ENCODE measurements at regions not wholly inside any gene's neighbourhood (a gene's known extent, or its start where the extent isn't known, plus 50 kb on each side); places are given as distances from the start of the nearest gene placed in this dataset.

DNA sequence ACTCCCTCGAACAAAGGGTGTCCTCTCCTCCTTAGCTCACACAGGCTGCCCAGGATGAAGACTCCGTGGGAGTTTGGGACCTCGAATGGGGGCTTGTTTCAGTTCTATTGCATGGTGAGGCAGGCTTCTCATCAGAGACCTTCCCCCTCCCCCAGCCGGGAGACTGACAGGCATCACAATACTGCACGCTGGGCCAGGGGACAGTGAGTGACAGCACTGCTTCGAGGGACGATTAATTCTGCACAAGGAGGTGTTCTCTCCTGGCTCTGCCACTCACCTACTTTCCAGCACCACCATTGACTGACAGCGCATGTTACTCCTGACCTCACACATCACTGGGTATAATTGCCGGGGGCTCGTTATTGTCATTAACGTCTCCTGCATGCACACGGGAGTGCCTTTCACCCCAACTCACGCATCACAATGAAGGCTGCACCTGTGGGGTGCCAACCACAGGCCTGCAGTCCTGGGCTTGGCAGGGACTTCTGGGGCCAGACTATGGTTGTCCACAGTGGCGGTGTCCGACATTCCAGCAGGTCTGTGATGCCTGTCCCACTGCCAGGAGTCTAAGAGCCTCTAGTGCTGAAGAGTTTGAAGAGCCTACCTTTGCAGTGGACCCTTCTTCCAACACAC lies 412.2 kb upstream of the TSHZ3 start:
- no peak for DNase-seq (ENCODE audit: extremely low read depth in 1 of 2, low read depth in 1 of 2)

DNA sequence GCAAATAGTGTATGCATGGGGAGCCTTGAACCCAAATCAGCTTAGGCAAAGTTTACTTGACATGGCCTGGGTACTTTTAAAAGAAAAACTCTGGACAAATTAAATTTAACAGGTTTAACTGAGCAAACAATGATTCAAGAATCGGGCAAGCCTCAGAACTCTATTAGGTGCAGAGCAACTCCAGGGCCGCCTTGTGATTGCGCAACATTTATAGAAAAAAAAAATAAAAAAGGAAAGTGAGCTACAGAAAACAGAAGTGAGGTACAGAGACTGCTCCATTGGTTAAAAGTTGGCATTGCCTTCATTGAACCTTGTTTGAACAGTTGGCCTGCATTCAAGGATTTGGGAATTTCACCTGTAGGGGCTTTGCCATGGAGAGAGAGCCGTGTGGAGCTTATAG lies 421.0 kb upstream of the TSHZ3 start:
- DNase-seq (ENCODE audit: extremely low read depth in 1 of 2, low read depth in 1 of 2), result no peak

- DNase-seq (ENCODE audit: extremely low read depth in 1 of 2, low read depth in 1 of 2), result no peak
Measured at GRCh38 chr19:31772915-31773314, 423.7 kb upstream of the TSHZ3 start.

- no peak for DNase-seq (ENCODE audit: extremely low read depth in 1 of 2, low read depth in 1 of 2)
Measured at GRCh38 chr19:31781542-31781941, 432.3 kb upstream of the TSHZ3 start.

- no peak for DNase-seq (ENCODE audit: extremely low read depth in 1 of 2, low read depth in 1 of 2)
Measured at GRCh38 chr19:31783592-31783991, 434.4 kb upstream of the TSHZ3 start.

DNA sequence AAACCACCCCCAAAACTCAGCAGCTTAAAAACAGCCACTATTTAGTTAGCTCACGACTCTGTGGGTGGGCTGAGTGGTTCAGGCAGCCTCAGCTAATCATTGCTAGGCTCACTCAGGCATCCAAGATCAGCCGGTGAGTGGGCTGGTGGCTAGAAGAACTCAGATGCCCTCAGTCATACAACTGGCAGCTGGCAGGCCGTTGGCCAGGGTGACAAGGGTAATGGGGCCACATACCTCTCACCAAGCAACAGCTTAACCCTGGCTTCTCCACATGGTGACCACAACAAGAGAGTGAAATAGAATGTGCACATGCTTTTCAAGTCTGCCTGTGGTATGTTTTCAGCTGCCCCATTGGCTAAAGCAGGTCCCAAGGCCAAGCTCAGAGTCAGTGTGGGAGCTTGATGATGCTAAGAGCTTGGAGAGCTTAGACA lies 435.4 kb upstream of the TSHZ3 start:
- DNase-seq (ENCODE audit: extremely low read depth in 1 of 2, low read depth in 1 of 2), result no peak

DNA sequence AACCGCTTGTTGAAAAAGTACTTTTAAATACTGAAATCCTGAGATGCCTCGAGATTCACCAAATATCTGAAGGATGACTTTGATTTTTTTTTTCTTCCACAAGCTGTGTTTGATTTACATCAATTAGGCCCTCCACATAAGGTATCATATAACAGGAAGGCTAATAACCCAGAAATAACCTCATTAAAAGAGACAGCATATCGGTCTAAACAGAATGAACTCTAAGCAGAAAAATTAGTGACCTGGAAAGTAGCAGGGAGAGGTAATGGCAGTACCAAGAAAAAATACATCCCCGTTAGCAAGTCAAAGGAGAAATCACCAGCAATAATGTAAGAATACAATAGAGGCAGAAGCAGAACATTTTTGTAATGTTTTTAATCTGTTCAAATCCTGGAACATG lies 452.4 kb upstream of the TSHZ3 start:
- DNase-seq (ENCODE audit: extremely low read depth in 1 of 2, low read depth in 1 of 2), result no peak

DNA sequence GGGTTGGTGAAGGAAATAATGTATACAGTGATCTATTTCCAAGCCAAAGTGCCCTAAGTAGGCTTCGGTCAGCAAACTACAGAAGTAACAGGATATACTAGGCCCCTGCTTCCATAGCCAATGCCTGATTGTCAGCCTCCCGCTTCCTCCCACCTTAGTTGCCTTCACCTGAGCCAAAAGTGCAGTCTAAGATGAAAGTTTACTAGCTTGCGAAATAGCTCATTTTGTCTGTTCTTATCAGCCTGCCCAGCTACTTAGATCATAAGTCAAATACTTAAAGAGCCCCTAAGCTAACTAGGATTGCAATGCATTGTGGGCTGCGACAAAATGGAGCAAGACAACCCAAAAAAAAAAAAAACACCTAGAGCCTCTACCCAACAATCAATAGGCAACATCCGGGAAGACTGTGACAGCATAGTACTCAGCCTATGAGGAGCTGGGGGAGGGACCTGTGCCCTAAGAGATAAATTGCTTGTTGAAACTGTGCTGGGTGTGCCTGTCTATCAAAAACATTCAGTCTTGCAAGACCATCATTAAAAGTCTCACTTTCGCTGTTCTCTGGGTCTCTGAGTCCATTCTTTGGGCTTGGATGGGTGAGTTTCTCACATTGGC lies 454.7 kb upstream of the TSHZ3 start:
- DNase-seq (ENCODE audit: extremely low read depth in 1 of 2, low read depth in 1 of 2), result no peak

GRCh38 chr19:31804668-31805067 lies 455.4 kb upstream of the TSHZ3 start:
- no peak for DNase-seq (ENCODE audit: extremely low read depth in 1 of 2, low read depth in 1 of 2)

DNA sequence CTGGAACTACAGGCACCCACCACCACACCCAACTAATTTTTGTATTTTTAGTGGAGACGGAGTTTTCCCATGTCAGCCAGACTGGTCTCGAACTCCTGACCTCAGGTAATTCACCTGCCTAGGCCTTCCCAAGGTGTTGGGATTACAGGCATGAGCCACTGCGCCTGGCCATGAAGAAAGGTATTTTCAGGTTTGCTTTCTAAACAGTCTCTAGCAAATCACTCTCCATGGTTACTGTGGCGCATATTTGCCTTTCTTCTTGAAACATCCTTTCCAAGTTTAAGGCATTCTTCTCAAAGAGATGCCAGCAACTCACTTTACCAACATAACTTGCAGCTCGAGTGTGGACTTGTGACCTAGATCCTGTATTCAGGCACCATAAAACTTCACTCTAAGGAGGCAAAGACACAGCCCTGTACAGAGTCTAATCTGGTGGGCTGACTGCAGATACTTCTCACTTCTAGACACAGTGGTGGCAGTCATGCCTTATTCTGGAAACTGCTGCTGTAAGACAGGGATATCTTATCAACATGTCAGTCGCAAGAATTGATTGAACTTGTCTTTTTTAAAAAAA lies 461.4 kb upstream of the TSHZ3 start:
- DNase-seq (ENCODE audit: extremely low read depth in 1 of 2, low read depth in 1 of 2), result no peak

DNA sequence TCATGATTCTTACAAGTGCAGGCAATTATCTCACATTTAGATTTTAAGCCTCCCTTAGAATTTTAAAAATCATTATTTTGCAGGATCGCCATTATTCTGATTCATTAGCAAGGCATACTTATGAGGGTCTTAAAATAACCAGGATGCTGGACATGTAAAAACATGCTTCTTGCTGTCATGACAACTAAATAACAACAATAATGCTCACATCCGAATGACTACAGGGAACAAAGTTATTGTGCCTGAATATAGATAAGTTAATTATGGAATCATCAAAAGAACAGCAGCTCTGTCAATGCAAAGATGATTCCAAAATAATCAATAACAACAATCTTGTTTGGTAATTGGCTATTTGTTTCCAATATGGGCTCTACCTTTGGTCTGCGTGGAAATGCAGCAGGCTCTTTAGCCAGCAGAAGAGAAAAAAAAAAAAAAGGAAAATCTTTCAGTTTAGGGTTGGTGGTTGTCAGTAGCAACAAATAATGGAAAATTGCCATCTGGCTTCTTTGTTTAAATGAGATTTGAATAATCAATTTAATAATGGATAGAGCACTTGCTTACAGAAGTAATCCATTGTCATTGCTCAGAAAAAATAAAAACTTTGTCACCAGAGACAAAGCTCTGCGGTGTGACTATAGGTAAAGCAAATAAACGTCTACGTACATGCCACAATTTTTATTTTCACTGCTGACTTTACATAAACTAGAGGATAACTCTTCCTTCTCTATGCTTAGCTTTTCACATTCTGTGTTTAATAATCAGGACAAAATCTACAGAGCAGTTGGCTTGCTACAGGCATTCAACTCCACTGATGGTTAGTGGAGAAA lies 468.9 kb upstream of the TSHZ3 start:
- DNase-seq (ENCODE audit: extremely low read depth in 1 of 2, low read depth in 1 of 2), result no peak

- DNase-seq (ENCODE audit: extremely low read depth in 1 of 2, low read depth in 1 of 2), result no peak
Measured at GRCh38 chr19:31818798-31819105, 469.5 kb upstream of the TSHZ3 start.

DNA sequence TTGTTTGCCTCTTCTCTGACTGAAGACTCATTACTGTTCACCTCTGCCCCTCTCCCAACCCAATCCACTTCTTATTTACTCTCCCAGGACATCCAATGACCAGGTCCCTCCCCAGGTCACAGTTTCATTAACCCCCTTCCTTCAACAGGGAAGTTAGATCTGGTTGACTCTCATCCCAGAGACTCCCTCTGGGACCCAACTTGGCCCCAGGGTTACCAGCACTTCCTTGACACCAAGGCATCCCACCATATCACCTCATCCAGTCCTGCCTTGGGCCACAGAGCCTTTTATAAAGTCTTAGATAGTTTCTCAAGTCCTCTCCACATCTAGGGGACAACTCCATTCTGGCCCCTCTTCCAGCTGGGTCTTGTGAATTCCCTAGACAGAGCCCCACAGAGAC lies 470.6 kb upstream of the TSHZ3 start:
- no peak for DNase-seq (ENCODE audit: extremely low read depth in 1 of 2, low read depth in 1 of 2)

GRCh38 chr19:31821346-31821745 lies 472.1 kb upstream of the TSHZ3 start:
- DNase-seq (ENCODE audit: extremely low read depth in 1 of 2, low read depth in 1 of 2), result no peak

DNA sequence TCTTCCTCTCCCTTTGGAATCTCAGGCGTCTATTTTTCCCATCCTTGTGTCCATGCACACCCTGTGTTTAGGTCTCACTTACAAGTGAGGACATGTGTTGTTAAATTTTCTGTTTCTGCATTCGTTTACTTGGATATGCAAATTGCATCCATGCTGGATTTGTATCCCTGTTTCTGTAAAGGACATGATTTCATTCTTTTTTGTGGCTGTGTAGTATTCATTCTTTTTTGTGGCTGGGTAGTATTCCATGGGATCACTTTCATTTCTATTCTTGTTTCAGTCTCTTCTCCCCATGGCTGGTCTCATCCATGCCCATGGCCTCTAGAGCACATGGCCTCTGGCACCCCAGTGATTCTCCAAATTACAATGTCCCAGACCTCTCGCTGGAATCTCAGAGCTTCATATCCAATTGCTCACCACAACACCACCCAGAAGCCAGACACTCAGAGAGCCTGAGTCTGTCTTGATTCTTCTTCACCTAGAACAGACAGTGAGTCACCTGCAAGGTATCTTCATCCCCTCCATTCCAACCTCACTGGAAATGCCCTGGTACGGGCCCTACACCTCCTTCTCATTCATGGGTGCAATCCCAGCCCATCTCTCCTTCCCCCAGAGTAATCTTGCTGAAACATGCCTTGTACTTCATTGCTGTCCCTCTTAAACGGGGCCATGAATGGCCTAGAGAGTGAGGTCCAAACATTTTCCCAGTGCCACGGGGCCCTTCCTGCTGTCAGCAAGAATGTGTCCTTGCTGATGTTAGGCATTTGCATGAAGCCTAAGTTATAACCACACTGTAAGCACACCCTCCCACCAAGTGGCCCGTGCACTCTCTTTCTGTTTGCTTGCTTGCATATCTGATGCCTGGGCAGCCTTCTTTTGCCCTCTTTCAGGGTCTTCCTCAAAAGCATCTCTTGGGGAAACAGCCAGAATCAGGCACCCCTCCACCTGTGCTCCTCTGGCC lies 476.2 kb upstream of the TSHZ3 start:
- no peak for DNase-seq (ENCODE audit: extremely low read depth in 1 of 2, low read depth in 1 of 2)

GRCh38 chr19:31826325-31826724 lies 477.1 kb upstream of the TSHZ3 start:
- no peak for DNase-seq (ENCODE audit: extremely low read depth in 1 of 2, low read depth in 1 of 2)

- DNase-seq (ENCODE audit: extremely low read depth in 1 of 2, low read depth in 1 of 2), result no peak
Measured at GRCh38 chr19:31831421-31832175, 482.4 kb upstream of the TSHZ3 start.

- no peak for DNase-seq (ENCODE audit: extremely low read depth in 1 of 2, low read depth in 1 of 2)
Measured at GRCh38 chr19:31832176-31832548, 482.9 kb upstream of the TSHZ3 start.

DNA sequence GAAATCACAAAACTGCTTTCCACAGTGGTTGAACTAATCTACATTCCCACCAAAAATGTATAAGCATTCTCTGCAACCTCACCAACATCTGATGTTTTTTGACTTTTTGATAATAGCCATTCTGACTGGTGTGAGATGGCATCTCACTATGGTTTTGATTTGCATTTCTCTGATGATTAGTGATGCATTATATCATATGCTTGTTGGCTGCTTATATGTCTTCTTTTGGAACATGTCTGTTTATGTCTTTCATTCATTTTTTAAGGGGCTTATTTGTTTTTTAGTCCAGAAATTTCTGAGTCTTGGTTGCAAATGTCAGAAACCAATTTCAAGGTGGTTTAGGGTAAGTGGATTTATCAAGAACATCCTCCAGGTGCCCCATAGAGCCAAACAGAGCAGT lies 484.8 kb upstream of the TSHZ3 start:
- no peak for DNase-seq (ENCODE audit: extremely low read depth in 1 of 2, low read depth in 1 of 2)

DNA sequence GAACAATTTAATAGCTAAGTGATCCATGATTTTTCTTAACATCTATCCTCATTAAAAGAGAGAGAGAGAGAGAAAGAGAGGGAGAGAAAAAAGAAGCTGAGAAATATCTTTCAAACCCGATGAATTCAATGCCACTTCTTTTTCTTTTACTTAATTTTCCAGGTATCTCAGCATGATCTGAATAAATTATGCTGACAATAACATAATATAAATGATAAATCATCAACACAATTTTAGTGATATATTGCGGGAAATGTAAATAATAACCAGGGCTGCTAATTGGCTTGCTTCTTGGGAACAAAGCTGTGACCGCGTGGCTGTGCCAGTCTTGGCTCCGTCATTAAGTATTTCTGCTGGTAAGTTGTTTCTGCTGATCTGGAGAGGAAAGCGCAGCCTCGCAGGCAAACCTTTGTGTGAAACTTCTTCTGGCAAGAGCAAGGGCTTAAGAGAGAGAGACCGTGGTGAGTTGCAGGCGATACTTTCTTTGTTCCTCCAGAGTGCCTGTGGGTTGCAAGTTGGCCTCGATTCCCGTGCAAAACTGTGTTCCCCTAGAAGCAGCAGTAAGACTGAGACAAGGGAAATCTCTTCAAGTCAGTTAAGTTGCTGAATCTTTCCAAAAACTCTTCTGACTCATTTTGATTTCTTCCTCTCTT lies 489.1 kb upstream of the TSHZ3 start:
- no peak for DNase-seq (ENCODE audit: extremely low read depth in 1 of 2, low read depth in 1 of 2)

All from activated CD8-positive, alpha-beta memory T cell treated with anti-CD3 and anti-CD28 coated beads for 1 hour (primary cell).